NCI-H774 (cell line): ENCODE measurements at regions not wholly inside any gene's neighbourhood (a gene's known extent, or its start where the extent isn't known, plus 50 kb on each side); places are given as distances from the start of the nearest gene placed in this dataset.
"Not testable (repeated sequence)": the region's sequence is repeated elsewhere in the genome, so short reads cannot be mapped to it uniquely, and the experiment has no call there.

Experiments
- DNase-seq: peaks from one replicate; lab custom pipeline; 2025; lab: John Stamatoyannopoulos, UW

- no peak for DNase-seq
Observed at GRCh38 chr4:178165251-178165950, 723.2 kb upstream of the AGA start.

- no peak for DNase-seq
Observed at GRCh38 chr4:178165951-178166308, 723.7 kb upstream of the AGA start.

DNA sequence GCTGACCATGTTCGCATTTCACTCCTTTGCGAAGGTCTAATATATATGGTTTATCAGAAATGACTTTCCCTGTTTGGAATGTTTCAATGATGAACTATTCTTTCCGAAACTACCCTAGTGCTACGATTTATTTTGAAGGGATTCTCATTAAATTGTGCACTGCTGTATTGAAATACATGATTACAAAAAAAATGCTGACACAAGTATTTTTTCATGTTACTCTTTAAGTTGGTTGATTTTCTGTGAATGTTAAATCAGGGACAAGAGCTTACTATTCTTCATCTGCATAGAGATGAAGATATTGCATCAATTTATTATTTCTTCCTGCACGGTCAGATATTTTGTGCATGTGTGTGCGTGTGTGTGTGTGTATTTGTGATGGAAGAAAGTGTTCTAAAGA lies 731.5 kb upstream of the AGA start:
- no peak for DNase-seq

DNA sequence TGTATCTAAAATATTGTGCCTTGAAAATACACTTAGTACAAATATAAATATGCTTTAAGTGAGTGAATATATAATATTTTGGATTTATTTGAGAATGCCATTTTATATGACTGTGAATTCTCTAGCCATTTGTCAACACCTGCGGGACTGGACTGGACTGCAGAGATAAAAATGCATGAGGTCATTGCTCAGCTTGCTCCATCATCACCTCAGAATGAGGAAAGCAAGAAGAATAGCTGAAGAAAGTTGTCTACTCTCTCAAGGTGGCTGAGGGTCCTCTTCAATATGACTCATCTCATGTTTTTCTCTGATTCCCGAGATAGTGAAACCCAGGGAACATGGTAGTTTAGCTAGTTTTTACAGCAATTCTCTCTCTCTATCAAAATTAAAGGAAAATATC lies 732.5 kb upstream of the AGA start:
- no peak for DNase-seq

- no peak for DNase-seq
Observed at GRCh38 chr4:178185517-178185916, 743.3 kb upstream of the AGA start.

DNA sequence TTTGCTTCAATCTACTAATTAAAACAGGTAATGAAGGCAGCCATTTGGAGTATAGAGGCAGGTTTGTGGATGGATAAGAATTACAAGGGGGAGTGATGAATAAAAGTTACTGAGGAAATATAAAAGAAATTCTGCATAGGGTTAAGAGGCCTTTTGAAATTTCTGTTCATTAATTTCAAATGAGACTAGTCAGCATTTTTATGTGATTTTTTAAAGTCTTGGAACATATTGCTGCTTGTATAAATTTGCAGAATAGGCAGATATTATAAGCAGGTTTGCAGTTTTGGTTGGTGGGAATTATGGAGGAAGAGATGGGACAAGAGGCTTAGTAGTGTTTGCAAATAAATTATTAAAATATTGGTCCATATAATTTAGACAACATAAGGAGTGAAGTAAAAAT lies 750.4 kb upstream of the AGA start:
- DNase-seq = no peak

DNA sequence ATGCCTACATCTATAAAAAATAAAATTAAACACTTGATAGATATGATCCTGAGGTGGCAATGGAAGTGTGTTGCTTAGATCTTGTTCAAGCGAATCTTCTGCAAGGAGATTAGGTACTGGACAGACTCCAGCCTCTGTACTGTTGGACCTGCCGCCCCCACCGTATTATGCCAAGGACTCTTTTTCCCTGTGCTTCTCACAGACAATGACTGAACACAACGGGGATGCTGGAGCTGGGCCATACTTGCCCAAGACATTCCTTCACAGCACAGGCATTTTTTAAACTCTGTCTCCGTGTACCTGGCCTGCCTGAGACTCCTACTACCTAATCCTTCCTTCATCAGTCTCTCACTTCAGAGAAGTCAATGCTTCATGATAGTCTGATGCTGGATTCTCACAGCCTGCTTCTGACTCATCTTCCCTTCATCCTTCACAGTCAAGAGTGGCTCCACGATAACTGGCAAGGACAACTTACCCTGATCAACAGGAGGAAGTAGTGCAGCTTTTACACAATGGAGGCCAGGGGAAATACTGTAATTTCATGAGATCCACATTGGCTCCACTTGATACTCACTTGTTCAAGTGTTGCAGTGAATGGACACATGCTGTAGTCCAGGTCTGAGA lies 754.6 kb upstream of the AGA start:
- DNase-seq = no peak

GRCh38 chr4:178198691-178199090 lies 756.5 kb upstream of the AGA start:
- no peak for DNase-seq

DNA sequence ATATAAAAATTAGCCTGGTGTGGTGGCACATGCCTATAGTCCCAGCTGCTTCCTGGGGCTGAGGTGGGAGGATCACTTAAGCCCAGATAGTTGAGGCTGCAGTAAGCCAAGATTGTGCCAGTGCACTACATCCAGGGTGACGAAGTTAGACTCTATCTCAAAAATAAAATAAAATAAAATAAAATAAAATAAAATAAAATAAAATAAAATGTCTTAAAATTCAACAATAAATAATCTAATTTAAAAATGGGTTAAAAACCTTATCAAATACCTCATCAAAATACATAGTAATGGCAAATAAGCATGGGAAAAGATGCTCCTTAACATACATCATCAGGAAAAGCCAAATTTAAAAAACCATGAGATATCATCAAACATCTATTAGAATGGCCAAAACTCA lies 760.2 kb upstream of the AGA start:
- no peak for DNase-seq

DNA sequence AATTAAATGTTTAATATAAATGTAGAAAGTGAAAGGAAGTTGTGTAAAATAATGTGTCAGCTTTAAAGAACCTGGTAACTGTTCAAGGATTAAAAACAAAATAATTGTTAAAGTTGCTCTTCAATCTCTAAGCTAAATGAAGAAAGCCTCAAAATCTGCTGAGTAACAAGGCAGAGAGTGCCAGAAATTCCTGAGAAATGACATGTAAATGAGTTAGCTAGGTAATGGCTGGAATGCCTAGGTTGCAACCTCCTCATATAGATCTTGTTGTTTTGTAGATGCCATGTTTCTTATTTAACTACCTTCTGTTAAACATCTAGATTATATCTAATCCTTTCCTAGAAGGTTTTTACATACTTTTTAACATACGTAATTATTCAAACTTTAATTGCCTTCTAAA lies 763.6 kb upstream of the AGA start:
- DNase-seq = no peak

DNA sequence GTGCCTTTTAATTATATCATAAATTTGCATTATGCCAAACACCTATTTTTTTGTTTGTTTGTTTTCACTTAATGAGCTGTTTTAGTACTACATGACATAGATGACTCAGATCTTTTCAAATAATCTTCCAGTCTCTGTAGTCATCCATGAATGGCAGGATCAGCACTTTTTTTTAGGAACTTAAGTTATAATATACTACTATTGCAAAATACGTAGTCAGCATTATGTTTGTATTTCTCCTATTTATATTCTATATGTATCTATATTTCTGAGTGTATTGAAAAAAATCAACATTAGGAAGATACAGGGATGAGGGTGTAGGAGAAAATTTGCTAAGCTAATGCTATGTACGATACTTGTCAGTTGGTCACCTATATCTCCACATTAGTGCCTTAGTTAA lies 773.1 kb upstream of the AGA start:
- no peak for DNase-seq

DNA sequence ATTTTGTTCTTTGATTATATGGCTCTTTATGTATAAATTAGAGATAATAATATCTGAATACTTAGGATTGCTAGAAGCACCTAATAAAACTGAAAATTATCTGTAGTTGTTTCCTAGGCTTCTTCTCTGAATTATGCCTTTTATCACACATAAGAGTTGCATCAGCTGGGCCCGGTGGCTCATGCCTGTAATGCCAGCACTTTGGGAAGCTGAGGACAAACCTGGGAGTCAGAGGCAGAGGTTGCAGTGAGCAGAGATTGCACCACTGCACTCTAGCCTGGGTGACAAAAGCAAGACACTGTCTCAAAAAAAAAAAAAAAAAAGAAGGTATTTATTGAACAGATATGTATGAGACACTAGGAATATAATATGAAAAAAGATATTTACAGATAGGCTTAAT lies 773.5 kb upstream of the AGA start:
- no peak for DNase-seq

DNA sequence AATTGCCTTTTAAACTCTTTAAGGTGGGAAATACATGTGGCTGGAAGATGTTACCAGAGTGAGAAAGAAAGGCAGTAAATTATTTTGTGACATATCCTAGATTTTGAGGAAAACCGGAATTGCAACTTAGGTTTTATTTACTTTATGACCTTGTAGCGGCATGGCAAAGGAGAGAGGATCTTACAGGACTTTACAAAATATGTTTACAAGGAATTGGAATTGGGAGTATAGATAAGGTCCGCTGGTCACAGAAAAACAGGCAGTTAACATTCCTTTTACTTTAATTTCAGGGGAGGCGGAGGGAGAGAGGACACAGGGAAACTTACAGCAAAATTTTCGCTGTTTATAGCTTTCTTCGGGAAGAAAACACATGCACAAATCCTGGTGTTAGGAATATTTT lies 784.2 kb upstream of the AGA start:
- not testable (repeated sequence) for DNase-seq

DNA sequence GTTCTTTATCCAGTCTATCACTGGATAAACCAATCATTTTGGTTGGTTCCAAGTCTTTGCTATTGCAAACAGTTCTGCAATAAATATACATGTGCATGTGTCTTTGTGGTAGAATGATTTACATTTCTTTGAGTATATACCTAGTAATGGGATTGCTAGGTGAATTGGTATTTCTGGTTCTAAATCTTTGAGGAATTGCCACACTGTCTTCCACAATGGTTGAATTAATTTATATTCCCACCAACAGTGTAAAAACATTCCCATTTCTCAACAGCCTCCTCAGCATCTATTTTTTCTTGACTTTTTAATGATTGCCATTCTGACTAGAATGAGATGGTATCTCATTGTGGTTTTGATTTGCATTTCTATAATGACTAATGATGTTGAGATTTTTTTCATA lies 791.7 kb upstream of the AGA start:
- DNase-seq = no peak

- DNase-seq = no peak
Observed at GRCh38 chr4:178240891-178241290, 798.7 kb upstream of the AGA start.

DNA sequence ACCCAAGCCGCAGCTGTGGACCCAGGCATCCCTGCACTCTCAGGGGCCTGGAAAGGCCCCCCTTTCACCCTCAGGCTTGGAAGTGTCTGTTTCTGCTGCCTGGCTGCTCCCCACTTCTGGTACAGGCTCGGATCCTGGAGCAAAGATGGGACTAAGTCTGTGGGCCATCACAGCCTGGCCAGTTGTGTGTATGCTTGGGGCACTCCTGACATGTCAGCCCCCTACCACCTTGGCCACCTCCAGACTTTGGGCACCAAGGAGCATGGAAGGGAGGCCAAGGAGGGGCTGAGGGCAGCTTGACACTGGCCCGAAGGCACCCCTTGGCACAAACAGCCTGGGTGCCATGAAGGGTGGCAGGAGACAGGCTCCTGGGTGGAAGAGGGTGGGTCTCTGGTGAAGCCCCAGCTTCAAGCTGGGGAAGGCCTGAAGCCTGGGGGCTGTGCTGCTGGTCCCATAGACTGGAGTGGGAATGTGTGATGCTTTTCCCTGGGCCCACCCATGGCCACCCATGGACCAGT lies 799.4 kb upstream of the AGA start:
- DNase-seq = no peak

DNA sequence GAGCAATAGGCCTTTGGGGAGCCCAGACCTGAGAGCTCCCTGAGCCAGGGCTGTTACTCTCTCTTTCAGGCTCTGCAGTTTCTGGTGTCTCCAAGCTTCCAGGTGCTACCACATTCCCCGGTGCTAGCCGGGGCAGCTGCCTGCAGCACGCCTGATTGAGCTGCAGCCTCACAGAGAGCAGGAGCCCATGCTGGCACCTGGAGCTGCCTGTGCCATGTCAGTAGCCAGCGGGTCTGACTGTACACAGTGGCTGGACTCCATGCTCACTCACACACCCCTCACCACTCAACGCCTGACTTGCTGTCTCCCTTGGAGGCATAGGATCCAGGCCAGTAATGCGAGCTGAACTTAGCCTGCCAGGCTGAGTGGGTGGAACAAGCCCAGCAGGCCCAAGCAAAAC lies 800.4 kb upstream of the AGA start:
- no peak for DNase-seq

DNA sequence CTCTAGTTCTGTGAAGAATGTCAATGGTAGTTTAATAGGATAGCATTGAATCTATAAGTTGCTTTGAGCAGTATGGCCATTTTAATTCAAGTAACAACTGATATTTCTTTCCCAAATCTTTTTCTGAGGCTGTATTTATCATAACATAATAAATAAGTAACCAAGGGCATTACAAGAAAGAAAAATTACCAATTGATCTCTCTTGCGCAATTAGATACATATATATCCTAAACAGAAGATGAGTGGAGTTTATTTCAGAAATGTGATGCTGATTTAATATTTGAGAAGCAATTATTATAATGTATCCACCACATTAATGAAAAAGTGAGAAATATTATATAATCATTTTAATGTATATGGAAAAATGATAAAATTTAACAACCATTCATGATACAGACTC lies 802.5 kb upstream of the AGA start:
- no peak for DNase-seq

- DNase-seq = no peak
Observed at GRCh38 chr4:178255172-178255571, 812.9 kb upstream of the AGA start.

GRCh38 chr4:178258603-178259002 lies 816.4 kb upstream of the AGA start:
- DNase-seq = no peak

DNA sequence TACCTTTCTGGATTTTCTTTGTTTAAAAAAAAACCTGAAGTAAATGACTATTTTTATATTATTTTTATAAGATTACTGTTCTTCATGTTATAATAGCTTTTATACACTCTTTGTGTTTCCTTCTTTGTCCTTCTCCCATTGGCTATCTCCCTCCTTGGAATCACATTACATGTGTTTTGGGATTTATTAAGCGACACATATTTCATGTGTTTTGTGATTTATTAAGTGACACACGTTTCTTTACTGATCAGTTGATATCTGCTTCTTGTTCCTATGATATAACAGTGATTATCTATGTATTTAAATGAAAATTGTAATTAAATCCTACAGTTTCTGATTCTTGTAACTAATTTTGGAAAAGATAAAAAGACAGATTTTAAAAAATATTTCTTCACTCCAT lies 817.3 kb upstream of the AGA start:
- DNase-seq = no peak

GRCh38 chr4:178264001-178264400 lies 821.8 kb upstream of the AGA start:
- DNase-seq = no peak

DNA sequence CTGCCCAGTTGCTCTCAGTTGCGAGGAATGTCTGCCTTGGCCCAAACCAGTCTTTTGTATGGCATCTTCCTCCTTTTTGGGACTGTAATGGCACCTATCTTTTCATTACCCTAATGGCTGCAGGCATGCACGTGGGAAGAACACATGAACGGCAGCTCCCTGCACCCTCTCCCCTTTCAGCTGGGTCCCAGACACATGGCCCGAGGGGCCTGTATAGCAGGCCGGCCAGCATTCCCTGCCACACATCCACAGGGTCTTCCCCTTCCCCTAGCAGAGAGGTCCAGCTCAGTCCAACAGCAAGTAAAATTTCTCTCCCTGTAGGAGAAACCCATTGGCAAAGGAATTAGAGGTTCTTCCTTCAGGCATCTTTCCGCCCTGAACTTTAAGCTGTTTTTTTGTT lies 829.1 kb upstream of the AGA start:
- no peak for DNase-seq

- DNase-seq = no peak
Observed at GRCh38 chr4:178273168-178273567, 830.9 kb upstream of the AGA start.
